Progenitor cell of endocrine pancreas (in vitro differentiated cells): ENCODE measurements at regions not wholly inside any gene's neighbourhood (a gene's known extent, or its start where the extent isn't known, plus 50 kb on each side); places are given as distances from the start of the nearest gene placed in this dataset.

Experiments used
- DNase-seq: peaks from one replicate; pipeline ENCODE4 v3.0.0; 2021; ENCODE audit warnings: low spot score; ENCODE audit not compliant: unreplicated experiment
- H3K27ac Mint-ChIP-seq: 2 replicates; pipeline ENCODE4 v1.8.0; 2021; ENCODE audit warnings: mild to moderate bottlenecking, moderate library complexity, mixed read lengths
- H3K27me3 Mint-ChIP-seq: 2 replicates; pipeline ENCODE4 v1.8.0; 2021; ENCODE audit warnings: mixed read lengths
- H3K36me3 Mint-ChIP-seq: 2 replicates; pipeline ENCODE4 v1.8.0; 2022; ENCODE audit warnings: mixed read lengths; ENCODE audit not compliant: insufficient read depth
- H3K4me1 Mint-ChIP-seq: 2 replicates; pipeline ENCODE4 v1.8.0; 2021; ENCODE audit warnings: low read depth, mixed read lengths
- H3K4me3 Mint-ChIP-seq: 2 replicates; pipeline ENCODE4 v1.8.0; 2021; ENCODE audit warnings: low read depth, mild to moderate bottlenecking, moderate library complexity, mixed read lengths
- H3K9me3 Mint-ChIP-seq: 2 replicates; pipeline ENCODE4 v1.8.0; 2021; ENCODE audit warnings: low read depth, mixed read lengths
- TF ChIP-seq, protein P1 (sequence below): fragments of 200-600 bp; sonication (generic); IDR thresholded peaks from one replicate; pipeline ENCODE4 v1.5.0; 2021; ENCODE audit warnings: antibody characterized with exemption, mild to moderate bottlenecking; ENCODE audit not compliant: unreplicated experiment

DNA sequence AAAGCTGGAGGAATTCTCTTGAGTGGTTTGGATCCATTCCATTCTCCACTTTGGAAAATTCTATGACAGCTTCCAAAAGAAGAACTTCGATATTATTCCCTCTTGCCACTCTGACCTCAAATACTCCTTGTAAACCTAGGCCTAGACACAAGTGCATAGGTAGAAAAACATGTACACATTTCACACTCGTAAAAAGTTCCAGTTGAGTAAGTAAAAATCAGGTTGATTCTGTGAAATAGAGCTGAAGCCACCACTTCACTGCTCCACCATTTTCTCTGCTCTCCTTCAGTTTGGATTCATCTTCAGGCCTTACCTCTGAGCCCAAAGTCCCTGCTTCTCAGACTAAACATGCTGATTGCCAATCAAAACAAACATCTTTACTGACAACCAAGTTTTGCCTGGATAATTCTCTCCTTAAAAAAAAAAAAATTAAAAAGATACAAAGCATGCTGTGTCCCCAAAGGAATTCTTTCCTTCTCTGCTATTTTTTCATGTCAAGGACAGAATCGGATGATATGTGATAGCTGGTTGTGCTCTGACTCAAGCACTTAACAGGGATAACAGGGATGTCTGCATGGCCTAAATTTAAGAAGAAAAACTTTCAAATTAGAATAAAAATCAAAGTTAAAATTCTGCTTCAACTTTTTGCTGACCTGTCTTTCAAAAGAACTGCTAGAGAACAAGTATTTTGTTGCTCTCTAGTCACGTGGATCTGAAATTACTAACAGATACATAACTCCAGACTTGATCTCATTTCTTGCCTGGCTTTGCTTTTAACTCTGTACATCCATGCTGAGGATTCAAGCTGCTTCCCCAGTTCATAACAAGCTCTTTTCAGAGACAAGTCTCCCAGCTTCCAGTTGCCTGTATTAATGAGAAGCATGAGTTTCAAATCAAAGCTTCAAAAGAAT lies 420.9 kb upstream of the INTU start:
- TF ChIP-seq, protein P1, sequence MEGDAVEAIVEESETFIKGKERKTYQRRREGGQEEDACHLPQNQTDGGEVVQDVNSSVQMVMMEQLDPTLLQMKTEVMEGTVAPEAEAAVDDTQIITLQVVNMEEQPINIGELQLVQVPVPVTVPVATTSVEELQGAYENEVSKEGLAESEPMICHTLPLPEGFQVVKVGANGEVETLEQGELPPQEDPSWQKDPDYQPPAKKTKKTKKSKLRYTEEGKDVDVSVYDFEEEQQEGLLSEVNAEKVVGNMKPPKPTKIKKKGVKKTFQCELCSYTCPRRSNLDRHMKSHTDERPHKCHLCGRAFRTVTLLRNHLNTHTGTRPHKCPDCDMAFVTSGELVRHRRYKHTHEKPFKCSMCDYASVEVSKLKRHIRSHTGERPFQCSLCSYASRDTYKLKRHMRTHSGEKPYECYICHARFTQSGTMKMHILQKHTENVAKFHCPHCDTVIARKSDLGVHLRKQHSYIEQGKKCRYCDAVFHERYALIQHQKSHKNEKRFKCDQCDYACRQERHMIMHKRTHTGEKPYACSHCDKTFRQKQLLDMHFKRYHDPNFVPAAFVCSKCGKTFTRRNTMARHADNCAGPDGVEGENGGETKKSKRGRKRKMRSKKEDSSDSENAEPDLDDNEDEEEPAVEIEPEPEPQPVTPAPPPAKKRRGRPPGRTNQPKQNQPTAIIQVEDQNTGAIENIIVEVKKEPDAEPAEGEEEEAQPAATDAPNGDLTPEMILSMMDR, result no peak
- H3K36me3 Mint-ChIP-seq, result no peaks in the 10 kb centered on the region
- DNase-seq, result no peak
- no peak overlapping the region for H3K4me3 Mint-ChIP-seq
- H3K9me3 Mint-ChIP-seq, result peaks cover 2% of the 10 kb centered on the region
- no peaks in the 10 kb centered on the region for H3K27me3 Mint-ChIP-seq
- H3K4me1 Mint-ChIP-seq, result no peaks in the 10 kb centered on the region
- no peak overlapping the region for H3K27ac Mint-ChIP-seq

- peaks cover 2% of the 10 kb centered on the region for H3K9me3 Mint-ChIP-seq
- no peaks in the 10 kb centered on the region for H3K27me3 Mint-ChIP-seq
- no peak overlapping the region for H3K27ac Mint-ChIP-seq
- no peaks in the 10 kb centered on the region for H3K36me3 Mint-ChIP-seq
- DNase-seq, result no peak
- H3K4me1 Mint-ChIP-seq, result no peaks in the 10 kb centered on the region
- H3K4me3 Mint-ChIP-seq, result no peak overlapping the region
- TF ChIP-seq, protein P1, result no peak
These were observed 420.1 kb upstream of the INTU start for GRCh38 chr4:127212701-127213100.

- TF ChIP-seq, protein P1, result no peak
- H3K27me3 Mint-ChIP-seq, result no peaks in the 10 kb centered on the region
- no peaks in the 10 kb centered on the region for H3K4me1 Mint-ChIP-seq
- H3K27ac Mint-ChIP-seq, result peak overlapping the region; percentile 76
- H3K36me3 Mint-ChIP-seq, result no peaks in the 10 kb centered on the region
- peaks cover 2% of the 10 kb centered on the region for H3K9me3 Mint-ChIP-seq
- no peak for DNase-seq
- no peak overlapping the region for H3K4me3 Mint-ChIP-seq
These were observed 418.7 kb upstream of the INTU start for GRCh38 chr4:127214016-127214415.

GRCh38 chr4:127214931-127215330 lies 417.8 kb upstream of the INTU start:
- no peak overlapping the region for H3K4me3 Mint-ChIP-seq
- no peak for DNase-seq
- no peaks in the 10 kb centered on the region for H3K9me3 Mint-ChIP-seq
- no peaks in the 10 kb centered on the region for H3K27me3 Mint-ChIP-seq
- H3K27ac Mint-ChIP-seq, result no peak overlapping the region
- no peaks in the 10 kb centered on the region for H3K36me3 Mint-ChIP-seq
- TF ChIP-seq, protein P1, result no peak
- no peaks in the 10 kb centered on the region for H3K4me1 Mint-ChIP-seq

DNA sequence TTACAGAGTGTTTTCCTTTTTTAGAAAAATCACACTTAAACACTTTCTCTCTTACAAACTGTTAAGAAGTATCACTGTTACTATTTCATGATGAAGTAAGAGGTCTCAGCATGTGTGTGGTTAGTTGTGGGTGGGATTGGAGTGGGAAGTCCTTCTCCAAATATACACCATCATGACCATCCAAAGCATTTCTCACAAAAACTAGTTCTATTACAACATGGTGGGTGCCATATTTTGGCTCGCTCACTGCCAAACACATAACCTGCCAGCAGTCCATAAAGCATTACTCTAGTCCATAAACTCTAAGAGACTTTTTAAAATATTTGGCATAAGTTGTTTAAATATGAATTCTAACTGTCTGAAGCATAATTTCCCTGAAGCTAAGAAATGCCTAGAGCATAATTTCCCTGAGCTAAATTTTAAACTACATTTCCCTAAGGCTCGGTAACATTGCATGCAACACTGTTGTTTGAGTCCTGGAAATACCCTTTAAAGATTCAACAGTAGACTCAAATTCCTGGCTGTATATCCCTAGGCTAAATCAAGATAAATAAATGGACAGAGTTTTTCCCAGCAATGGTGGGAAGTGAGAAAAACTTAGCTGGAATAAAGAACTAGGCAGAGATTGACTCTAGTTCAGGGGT lies 415.0 kb upstream of the INTU start:
- H3K4me3 Mint-ChIP-seq, result no peak overlapping the region
- peaks cover 2% of the 10 kb centered on the region for H3K9me3 Mint-ChIP-seq
- H3K4me1 Mint-ChIP-seq, result no peaks in the 10 kb centered on the region
- H3K36me3 Mint-ChIP-seq, result no peaks in the 10 kb centered on the region
- no peaks in the 10 kb centered on the region for H3K27me3 Mint-ChIP-seq
- DNase-seq, result no peak
- no peak overlapping the region for H3K27ac Mint-ChIP-seq
- TF ChIP-seq, protein P1, result no peak
